Prostate gland (tissue), 2 donors: ENCODE measurements at regions not wholly inside any gene's neighbourhood (a gene's known extent, or its start where the extent isn't known, plus 50 kb on each side); places are given as distances from the start of the nearest gene placed in this dataset.

Source experiments
- POLR2A ChIP-seq: fragments of 450-650 bp; IDR thresholded peaks from one replicate; pipeline ENCODE4 v1.6.1; 2016; ENCODE audit warnings: antibody characterized with exemption, mild to moderate bottlenecking
- POLR2AphosphoS5 ChIP-seq: sonication (generic); formaldehyde crosslinking; IDR thresholded peaks from one replicate; pipeline ENCODE4 v1.6.1; 2017; ENCODE audit warnings: antibody characterized with exemption
- TF ChIP-seq, protein P1 (sequence below), 4 experiments: fragments of 200-600 bp in 2 of 4; fragments of 450-650 bp in 2 of 4; sonication (generic) in 2 of 4; IDR thresholded peaks; 1 replicate in 3 of 4; 2 replicates in 1 of 4; pipeline ENCODE4 v1.5.1; 2016 to 2019; ENCODE audit warnings: antibody characterized with exemption in 4 of 4, mild to moderate bottlenecking in 2 of 4, moderate library complexity in 2 of 4

DNA sequence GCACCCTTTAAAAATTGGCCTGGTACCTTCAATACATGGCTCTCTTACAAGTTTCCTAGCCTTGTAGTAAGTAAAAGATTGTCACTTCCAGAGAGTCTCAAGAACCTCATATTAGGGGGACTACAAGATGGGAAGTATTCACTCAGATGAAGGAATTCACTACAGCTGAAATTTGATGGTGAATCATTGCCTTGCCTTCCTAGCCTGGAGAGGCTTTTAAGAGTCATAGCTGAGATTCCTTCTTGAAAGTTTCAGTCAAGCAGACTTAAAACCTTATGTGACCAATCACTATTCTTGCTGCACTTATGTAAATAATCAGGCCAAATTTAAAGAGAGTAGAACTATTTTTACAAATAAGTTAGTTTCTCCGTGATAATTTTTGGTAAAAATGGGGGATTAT, 451.6 kb downstream of the TRHDE start:
- TF ChIP-seq, protein P1, sequence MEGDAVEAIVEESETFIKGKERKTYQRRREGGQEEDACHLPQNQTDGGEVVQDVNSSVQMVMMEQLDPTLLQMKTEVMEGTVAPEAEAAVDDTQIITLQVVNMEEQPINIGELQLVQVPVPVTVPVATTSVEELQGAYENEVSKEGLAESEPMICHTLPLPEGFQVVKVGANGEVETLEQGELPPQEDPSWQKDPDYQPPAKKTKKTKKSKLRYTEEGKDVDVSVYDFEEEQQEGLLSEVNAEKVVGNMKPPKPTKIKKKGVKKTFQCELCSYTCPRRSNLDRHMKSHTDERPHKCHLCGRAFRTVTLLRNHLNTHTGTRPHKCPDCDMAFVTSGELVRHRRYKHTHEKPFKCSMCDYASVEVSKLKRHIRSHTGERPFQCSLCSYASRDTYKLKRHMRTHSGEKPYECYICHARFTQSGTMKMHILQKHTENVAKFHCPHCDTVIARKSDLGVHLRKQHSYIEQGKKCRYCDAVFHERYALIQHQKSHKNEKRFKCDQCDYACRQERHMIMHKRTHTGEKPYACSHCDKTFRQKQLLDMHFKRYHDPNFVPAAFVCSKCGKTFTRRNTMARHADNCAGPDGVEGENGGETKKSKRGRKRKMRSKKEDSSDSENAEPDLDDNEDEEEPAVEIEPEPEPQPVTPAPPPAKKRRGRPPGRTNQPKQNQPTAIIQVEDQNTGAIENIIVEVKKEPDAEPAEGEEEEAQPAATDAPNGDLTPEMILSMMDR (IDR thresholded peaks at IDR 0.05): no peak
- no peak for TF ChIP-seq POLR2A
- no peak for TF ChIP-seq POLR2AphosphoS5
